ENCODE measurements at regions not wholly inside any gene's neighbourhood (a gene's known extent, or its start where the extent isn't known, plus 50 kb on each side); places are given as distances from the start of the nearest gene placed in this dataset.
A peak's percentile ranks its signal among the peaks of the same experiment; 100 is the strongest.

DNA sequence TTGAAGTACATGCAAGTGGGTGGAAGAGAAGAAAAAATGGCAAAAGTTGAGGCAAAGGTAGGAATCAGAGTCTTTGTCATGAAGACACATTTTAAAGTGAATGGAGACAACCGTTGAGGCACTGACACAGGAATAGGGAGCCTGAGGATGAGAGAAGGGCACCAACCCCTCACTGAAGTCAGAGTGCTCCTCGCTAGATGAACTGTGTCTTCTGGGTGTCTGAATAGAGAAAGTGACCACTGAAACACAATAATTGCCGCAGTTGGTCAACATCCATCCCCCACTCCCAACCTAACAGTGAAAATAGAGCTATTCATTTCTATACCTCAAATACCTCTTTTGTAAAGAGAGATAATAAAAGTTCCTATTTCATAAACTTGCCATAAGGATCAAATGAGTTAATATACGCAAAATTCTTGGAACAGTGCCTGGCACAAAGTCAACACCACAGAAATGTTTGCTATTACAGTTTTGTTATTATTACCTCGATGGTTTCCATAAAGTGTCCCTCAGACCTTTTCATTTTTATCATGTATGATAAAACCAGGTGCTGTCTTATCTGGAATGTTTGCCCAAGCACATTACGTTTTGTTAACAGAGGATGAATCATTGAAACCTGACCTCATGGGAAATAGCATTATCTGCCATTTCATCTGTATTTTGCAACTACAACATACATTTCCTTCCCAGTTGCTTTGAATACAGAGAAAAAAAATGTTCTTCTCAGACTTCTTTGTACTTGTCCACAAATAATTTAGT is 61.8 kb upstream of the SP4 start (continued):
- TF ChIP-seq, protein P1, sequence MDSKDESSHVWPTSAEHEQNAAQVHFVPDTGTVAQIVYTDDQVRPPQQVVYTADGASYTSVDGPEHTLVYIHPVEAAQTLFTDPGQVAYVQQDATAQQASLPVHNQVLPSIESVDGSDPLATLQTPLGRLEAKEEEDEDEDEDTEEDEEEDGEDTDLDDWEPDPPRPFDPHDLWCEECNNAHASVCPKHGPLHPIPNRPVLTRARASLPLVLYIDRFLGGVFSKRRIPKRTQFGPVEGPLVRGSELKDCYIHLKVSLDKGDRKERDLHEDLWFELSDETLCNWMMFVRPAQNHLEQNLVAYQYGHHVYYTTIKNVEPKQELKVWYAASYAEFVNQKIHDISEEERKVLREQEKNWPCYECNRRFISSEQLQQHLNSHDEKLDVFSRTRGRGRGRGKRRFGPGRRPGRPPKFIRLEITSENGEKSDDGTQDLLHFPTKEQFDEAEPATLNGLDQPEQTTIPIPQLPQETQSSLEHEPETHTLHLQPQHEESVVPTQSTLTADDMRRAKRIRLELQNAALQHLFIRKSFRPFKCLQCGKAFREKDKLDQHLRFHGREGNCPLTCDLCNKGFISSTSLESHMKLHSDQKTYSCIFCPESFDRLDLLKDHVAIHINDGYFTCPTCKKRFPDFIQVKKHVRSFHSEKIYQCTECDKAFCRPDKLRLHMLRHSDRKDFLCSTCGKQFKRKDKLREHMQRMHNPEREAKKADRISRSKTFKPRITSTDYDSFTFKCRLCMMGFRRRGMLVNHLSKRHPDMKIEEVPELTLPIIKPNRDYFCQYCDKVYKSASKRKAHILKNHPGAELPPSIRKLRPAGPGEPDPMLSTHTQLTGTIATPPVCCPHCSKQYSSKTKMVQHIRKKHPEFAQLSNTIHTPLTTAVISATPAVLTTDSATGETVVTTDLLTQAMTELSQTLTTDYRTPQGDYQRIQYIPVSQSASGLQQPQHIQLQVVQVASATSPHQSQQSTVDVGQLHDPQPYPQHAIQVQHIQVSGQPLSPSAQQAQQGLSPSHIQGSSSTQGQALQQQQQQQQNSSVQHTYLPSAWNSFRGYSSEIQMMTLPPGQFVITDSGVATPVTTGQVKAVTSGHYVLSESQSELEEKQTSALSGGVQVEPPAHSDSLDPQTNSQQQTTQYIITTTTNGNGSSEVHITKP (tag by site-specific recombination; IDR thresholded peaks at IDR 0.05) = peak; percentile 19; the same call in 1 of the 2 replicates

DNA sequence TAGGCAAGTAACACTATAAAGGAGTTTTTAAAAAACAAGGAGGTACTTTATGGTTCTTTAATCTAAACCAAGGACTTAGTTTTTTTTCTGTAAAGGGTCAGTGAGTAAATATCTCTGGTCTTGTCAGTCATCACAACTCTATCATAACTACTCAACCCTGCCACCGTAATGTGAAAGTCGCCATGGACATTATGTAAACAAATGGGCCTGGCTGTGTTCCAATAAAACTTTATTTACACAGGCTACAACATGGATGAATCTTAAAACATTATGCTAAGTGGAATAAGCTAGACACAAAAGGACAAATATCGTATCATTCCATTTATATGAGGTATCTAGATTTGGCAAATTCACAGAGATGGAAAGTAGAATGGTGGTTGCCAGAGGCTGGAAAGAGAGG is 60.8 kb upstream of the SP4 start:
- ChIA-PET CTCF (no interaction called here), POLR2A (no interaction called here)
- Histone ChIP-seq H3K9me3 (ENCODE audit: control insufficient read depth, insufficient read depth, low read depth, low read length) (no peaks in the 10 kb centered on the region), H3K4me1 (ENCODE audit: control insufficient read depth, insufficient read depth, low read length) (peaks cover 13% of the 10 kb centered on the region; the same call in 1 of the 2 replicates), H3K27ac (ENCODE audit: extremely low read depth, low read depth, low read length) (no peak overlapping the region), H3K36me3 (ENCODE audit: control insufficient read depth in 2 of 2, insufficient read depth in 1 of 2, low read length in 2 of 2) (no peaks in the 10 kb centered on the region), H3K4me3 (ENCODE audit: low read depth, low read length) (no peak overlapping the region)
- TF ChIP-seq ZNF2 (tag by site-specific recombination; IDR thresholded peaks at IDR 0.05) (no peak), ZNF169 (tag by site-specific recombination; IDR thresholded peaks at IDR 0.05) (no peak), ZXDB (tag by site-specific recombination; IDR thresholded peaks at IDR 0.05) (0 out of 2 replicates have a peak, but pooled peaks have one; percentile 17), ZNF660 (tag by site-specific recombination; IDR thresholded peaks at IDR 0.05) (no peak)
- TF ChIP-seq, protein P2, sequence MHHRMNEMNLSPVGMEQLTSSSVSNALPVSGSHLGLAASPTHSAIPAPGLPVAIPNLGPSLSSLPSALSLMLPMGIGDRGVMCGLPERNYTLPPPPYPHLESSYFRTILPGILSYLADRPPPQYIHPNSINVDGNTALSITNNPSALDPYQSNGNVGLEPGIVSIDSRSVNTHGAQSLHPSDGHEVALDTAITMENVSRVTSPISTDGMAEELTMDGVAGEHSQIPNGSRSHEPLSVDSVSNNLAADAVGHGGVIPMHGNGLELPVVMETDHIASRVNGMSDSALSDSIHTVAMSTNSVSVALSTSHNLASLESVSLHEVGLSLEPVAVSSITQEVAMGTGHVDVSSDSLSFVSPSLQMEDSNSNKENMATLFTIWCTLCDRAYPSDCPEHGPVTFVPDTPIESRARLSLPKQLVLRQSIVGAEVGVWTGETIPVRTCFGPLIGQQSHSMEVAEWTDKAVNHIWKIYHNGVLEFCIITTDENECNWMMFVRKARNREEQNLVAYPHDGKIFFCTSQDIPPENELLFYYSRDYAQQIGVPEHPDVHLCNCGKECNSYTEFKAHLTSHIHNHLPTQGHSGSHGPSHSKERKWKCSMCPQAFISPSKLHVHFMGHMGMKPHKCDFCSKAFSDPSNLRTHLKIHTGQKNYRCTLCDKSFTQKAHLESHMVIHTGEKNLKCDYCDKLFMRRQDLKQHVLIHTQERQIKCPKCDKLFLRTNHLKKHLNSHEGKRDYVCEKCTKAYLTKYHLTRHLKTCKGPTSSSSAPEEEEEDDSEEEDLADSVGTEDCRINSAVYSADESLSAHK (tag by site-specific recombination; IDR thresholded peaks at IDR 0.05) = no peak

DNA sequence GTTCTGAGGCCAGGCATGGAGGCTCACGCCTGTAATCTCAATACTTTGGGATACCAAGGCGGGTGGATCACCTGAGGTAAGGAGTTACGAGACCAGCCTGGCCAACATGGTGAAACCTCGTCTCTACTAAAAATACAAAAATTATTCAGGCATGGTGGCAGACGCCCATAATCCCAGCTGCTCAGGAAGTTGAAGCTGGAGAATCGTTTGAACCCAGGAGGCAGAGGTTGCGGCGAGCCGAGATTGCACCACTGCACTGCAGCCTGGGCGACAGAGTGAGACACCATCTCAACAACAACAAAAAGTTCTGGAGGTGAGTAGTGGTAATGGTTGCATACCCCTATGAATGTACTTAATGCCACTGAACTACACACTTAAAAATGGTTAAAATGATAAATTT is 60.3 kb upstream of the SP4 start:
- H3K27ac ChIP-seq (ENCODE audit: extremely low read depth, low read depth, low read length) = no peak overlapping the region
- H3K36me3 ChIP-seq (ENCODE audit: control insufficient read depth in 2 of 2, insufficient read depth in 1 of 2, low read length in 2 of 2) = no peaks in the 10 kb centered on the region
- H3K4me3 ChIP-seq (ENCODE audit: low read depth, low read length) = no peak overlapping the region
- TF ChIP-seq ZNF335 (tag by site-specific recombination; conservative IDR thresholded peaks at IDR 0.05) = peak; percentile 52; the same call in 1 of the 2 replicates
- TF ChIP-seq MYNN (tag by site-specific recombination; IDR thresholded peaks at IDR 0.05; ENCODE audit: borderline replicate concordance) = no peak
- TF ChIP-seq BCL11B (tag by site-specific recombination; IDR thresholded peaks at IDR 0.05; ENCODE audit: low read depth) = no peak
- ChIA-PET CTCF (no interaction called here), POLR2A (no interaction called here)
- H3K4me1 ChIP-seq (ENCODE audit: control insufficient read depth, insufficient read depth, low read length) = peaks cover 13% of the 10 kb centered on the region; the same call in 1 of the 2 replicates
- no peaks in the 10 kb centered on the region for H3K9me3 ChIP-seq (ENCODE audit: control insufficient read depth, insufficient read depth, low read depth, low read length)

DNA sequence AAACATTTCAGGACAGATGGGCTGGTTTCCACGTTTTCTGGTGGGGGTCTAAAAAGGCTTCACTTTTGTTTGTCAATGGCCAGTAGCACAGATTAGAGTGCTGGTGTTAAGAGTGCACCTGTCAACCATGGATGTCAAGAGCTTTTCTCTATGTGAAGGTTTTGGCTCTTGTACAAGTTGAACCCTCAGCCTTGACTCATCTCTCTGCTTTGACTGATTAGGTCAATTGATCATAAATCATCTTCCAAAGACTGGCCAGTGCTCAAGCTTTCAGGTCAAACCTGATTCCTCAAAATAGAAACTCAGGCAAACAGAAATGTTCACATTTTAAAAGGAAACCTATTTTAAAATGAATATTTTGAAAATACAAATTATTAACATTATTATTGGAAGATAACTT is 59.6 kb upstream of the SP4 start:
- no peaks in the 10 kb centered on the region for H3K36me3 ChIP-seq (ENCODE audit: control insufficient read depth in 2 of 2, insufficient read depth in 1 of 2, low read length in 2 of 2)
- ChIA-PET POLR2A (interaction anchor here (0.8 kb wide), 1 partner anchor 59 kb away, joined by 3 read pairs; no protein-coding TSS in a partner anchor), CTCF (no interaction called here)
- H3K4me1 ChIP-seq (ENCODE audit: control insufficient read depth, insufficient read depth, low read length) = peaks cover 13% of the 10 kb centered on the region; the same call in 1 of the 2 replicates
- H3K27ac ChIP-seq (ENCODE audit: extremely low read depth, low read depth, low read length) = no peak overlapping the region
- H3K4me3 ChIP-seq (ENCODE audit: low read depth, low read length) = no peak overlapping the region
- no peaks in the 10 kb centered on the region for H3K9me3 ChIP-seq (ENCODE audit: control insufficient read depth, insufficient read depth, low read depth, low read length)
- no peak for TF ChIP-seq ZNF785 (tag by site-specific recombination; IDR thresholded peaks at IDR 0.05)
- no peak for TF ChIP-seq YY2 (tag by site-specific recombination; IDR thresholded peaks at IDR 0.05)
- TF ChIP-seq KLF8 (tag by site-specific recombination; IDR thresholded peaks at IDR 0.05) = no peak
- no peak for TF ChIP-seq ZNF211 (tag by site-specific recombination; IDR thresholded peaks at IDR 0.05; ENCODE audit: low read depth)
- no peak for TF ChIP-seq SALL2 (tag by site-specific recombination; IDR thresholded peaks at IDR 0.05; ENCODE audit: borderline replicate concordance)
- no peak for TF ChIP-seq ZNF501 (tag by site-specific recombination; IDR thresholded peaks at IDR 0.05)
- TF ChIP-seq ZNF133 (tag by site-specific recombination; IDR thresholded peaks at IDR 0.05) = no peak
- TF ChIP-seq, protein P3, sequence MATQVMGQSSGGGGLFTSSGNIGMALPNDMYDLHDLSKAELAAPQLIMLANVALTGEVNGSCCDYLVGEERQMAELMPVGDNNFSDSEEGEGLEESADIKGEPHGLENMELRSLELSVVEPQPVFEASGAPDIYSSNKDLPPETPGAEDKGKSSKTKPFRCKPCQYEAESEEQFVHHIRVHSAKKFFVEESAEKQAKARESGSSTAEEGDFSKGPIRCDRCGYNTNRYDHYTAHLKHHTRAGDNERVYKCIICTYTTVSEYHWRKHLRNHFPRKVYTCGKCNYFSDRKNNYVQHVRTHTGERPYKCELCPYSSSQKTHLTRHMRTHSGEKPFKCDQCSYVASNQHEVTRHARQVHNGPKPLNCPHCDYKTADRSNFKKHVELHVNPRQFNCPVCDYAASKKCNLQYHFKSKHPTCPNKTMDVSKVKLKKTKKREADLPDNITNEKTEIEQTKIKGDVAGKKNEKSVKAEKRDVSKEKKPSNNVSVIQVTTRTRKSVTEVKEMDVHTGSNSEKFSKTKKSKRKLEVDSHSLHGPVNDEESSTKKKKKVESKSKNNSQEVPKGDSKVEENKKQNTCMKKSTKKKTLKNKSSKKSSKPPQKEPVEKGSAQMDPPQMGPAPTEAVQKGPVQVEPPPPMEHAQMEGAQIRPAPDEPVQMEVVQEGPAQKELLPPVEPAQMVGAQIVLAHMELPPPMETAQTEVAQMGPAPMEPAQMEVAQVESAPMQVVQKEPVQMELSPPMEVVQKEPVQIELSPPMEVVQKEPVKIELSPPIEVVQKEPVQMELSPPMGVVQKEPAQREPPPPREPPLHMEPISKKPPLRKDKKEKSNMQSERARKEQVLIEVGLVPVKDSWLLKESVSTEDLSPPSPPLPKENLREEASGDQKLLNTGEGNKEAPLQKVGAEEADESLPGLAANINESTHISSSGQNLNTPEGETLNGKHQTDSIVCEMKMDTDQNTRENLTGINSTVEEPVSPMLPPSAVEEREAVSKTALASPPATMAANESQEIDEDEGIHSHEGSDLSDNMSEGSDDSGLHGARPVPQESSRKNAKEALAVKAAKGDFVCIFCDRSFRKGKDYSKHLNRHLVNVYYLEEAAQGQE (tag by site-specific recombination; IDR thresholded peaks at IDR 0.05) = no peak
- TF ChIP-seq ZNF623 (tag by site-specific recombination; IDR thresholded peaks at IDR 0.05) = no peak
- no peak for TF ChIP-seq ZNF416 (tag by site-specific recombination; IDR thresholded peaks at IDR 0.05)
- no peak for TF ChIP-seq ZNF366 (tag by site-specific recombination; conservative IDR thresholded peaks at IDR 0.05)
- TF ChIP-seq ZNF621 (tag by site-specific recombination; IDR thresholded peaks at IDR 0.05) = no peak

Data from HEK293 (cell line).